ENCODE measurements at regions not wholly inside any gene's neighbourhood (a gene's known extent, or its start where the extent isn't known, plus 50 kb on each side); places are given as distances from the start of the nearest gene placed in this dataset.

DNA sequence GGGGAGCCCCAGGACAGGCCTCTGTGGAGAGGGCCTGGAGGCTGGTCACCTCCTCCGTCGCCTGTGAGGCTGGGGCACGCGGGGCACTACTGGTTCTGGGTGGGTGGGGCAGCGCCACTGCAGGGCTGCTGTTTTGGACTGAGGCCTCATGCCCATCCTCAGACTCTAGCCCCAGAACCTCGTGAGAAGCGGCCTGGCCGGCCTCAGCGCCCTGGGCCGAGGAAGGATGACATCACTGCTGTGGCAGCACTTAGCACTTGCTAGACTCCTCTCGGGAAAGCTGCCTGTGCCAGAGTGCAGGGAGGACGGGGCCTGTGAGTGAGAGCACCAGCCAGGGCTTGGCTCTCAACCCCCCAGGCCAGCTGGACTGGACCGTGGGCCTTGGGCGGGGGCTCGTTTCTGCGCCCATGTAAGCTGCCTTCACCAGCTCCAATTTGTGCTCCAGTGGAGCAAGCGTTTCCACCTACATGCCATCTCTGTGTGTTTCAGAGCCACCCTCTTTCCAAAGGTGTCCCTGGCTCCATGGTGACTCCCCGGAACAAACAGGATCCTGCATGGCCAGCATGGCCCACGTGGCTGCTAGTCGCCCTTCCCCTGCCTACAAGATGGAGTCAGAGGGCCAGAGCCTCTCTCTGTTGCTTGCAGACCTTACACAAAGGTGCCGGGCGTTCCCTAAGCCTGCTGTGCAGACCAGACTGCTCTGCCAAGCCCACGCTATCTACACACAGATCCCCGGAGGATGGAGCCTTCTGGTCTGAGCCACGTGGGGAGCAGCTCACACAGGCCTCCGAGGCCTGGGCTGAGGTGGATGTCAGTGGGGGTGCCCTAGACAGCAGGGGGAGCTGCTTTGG, 102.9 kb downstream of the CTTN start:
- no peak for DNase-seq (ENCODE audit: low spot score)

DNA sequence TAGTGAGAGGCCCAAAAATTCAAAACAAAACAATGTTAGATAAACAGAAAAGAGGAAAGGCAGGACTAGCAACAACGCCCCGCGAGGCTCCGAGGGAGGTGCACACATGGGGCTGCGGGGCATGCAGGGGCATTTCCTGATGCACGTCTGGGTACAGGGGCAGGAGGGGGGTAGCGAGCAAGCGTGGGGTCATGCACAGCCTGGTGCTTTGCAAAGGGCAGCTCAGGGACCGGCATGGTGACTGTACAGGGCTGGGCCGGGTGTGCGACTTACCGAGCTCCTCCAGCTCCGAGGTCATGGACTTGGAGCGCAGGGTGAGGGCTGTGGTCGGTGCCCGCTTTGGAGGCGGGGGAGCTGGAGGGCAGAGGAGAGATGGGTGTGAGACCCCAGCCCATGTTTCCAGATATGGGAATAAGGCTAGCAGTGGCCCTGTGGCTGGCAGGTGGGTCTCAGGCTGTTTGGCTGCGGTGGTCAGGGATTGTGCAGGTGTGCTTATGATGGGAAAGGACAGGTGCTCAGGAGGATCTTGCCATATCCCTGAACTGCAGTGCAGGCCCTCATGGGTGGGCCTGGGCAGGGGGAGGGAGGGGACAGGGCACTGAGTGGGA, 103.7 kb downstream of the CTTN start:
- no peak for DNase-seq (ENCODE audit: low spot score)

DNA sequence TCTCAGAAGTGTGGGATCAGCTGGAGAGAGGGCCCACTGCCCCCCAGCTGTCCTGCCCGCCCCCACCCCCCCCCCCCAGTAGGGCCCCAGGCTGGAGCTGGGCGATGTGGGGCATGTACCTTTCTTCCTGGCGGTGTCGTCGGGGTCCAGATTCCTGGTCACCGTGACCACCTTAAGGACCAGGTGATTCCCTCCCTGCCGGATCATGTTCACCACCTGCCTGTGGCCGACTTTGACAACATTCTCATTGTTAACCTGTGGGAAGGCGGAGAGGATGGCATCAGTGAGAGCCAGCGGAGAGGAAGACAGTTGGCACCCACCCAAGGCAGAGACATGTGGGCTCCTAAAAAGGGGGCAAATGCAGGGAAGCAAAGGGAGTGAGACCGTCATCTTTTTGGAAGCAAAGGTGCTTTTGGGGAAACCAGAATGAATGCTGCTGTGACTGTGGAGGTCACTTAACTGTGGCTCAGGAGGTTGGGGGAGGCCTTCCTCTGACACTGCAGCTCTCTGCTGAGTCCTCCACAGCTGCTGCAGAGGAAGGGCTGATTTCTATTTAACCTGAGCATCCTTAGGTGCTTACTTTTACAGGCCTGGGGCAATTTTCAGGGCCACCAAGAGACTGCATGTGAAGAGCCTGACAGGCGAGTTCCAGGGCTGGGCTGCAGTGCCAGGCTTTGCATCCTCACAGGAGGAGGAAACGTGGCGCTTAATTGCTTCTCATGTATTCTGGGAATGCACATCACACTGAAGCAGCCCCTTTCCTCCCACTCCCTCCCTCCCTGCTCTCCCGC, 104.5 kb downstream of the CTTN start:
- DNase-seq (ENCODE audit: low spot score), result no peak

DNA sequence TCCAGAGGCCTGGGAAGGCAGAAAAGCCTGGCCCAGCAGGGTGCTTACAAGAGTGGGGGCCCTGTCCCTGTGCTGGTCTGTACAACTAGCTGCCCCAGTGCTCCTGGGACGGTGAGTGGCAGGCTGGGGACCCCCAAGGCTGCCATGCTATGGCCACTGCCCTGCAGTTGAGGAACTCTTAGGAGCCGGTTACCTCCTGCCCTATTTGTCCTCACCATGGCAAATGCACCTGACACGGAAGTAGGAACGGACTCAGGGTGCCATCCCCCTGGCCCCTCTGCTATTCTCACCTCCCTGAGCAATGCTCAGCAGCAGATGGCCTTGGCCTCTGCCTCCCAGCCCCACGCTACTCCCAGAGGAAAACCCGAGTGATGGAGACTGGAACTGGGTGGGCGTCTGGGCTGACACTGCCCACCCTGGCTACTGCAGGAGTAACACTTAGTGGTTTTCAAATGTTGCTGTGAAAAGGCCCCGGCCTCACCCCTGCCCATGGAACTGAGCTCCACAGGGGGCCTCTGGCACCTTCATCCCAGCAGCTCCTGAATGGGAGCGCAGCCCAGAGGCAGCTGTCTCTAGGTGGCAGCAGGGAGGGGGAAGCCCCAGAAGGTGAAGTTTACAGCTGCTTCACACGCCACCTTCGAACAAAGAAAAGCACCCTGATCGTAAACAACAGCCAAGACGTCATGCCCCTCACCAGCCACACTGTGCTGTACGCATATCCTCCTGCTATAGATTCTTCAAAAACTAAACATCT, 105.3 kb downstream of the CTTN start:
- DNase-seq (ENCODE audit: low spot score), result no peak

DNA sequence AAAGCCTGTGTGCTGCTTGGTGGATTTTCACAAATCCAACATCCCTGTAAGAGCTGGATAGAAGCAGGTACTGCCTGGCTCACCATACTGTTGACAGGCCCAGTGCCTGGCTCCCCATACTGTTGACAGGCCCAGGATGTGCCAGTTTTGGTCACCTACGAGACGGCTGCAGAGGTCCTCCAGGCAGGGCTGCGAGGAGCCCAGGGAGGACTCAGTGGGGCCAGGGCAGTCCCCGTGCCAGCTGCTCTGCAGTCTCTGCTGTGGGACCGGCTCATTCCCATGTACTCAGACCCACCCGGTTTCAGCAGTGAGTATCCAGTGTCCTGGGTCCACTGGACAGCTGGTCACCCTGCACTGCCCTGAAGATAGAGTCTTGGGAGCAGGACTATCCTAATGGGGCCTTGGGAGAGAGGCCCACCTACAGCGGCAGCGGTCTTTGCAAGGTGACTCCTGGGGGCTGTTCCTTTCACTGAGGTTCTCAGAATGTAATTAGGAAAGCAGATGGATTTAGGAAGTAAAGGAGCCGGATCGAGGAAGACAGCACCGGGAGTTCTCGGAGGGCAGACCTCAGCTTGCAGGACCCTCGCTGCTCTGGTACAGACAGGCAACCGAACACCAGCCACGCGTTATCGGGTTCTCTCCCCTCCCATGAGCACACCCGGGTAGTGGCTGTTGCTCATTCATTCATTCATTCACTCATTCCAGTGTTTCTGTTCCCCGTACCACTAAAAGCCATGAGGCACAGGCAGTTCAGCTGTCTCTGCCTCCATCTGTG, 106.1 kb downstream of the CTTN start:
- no peak for DNase-seq (ENCODE audit: low spot score)

DNA sequence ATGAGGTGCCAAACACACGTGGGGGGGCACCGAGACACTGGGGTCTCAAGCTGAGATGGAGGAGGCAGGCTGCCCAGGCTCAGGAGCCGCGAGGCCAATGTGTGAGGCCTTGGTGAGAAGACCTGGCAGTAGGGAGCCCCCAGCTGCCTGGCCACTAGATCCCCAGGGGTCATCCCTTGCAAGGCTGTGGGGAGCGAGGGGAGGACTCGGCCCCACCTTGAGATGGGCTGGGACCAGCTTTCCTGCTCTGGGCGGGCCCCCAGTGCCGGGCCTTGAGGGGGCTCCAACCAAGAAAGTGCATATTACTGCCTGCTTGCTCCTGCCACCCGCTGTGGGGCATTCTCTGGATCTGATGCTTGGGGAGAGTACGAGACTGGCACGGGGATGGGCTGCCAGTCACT, 107.0 kb downstream of the CTTN start:
- DNase-seq (ENCODE audit: low spot score), result no peak

DNA sequence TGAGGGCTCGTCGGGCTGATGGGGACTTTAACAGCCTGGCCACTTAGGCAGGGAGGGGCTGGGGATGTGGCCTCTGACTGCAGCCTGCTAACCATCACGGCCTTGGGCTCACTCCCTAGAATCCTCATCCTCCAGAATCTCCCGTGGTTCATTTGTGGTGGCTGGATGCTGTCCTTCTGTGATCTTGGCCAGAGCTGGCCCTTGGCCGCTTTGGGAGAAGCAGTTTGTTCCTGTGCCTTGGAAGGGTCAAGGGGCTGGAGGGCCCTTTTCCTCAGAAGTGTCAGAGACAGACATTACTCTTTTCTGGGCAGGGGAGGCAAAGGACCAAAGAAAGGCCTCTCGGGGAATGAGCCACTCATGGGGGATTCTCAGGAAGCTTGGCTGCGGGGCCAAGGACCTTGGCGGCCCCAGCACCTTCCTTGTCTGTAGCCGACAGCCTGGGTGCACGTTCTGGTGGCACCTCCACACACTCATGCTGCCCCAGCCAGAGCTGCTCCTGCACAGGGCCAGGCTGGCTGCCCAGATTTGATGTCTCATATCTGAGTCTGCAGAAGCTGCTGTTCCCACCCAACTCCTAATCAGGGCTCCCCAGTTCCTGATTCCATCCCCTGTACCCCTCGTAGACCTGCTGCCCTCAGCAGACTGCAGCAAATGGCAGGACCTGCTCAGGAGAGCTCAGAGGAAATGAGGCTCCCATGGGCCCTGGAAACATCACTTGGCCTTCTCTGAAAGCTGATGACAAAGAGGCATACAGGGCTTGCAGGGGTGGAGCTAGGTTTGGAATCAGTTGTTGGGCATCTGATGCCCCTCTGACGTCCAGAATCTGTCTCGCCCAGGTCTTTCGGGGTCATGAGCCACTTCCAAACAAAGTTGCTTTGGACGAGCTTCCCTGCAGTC, 107.7 kb downstream of the CTTN start:
- no peak for DNase-seq (ENCODE audit: low spot score)

DNA sequence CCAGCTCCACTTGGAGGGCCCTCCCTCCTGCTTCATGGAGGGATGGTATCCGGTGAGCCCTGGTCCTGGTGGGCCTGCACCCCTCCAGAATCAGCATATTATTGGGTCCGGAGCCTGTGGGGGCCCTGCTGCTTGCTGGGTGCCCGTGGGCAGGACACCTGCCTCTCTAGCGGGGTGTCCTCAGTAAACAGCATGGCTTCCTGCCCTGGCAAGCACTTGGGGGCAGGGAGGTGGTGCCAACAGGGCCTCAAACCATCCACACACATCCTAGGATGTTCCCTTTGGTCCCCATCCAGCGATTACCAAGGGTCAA, 108.3 kb downstream of the CTTN start:
- DNase-seq (ENCODE audit: low spot score), result no peak

- no peak for DNase-seq (ENCODE audit: low spot score)
Measured at GRCh38 chr11:70506986-70507385, 108.7 kb downstream of the CTTN start.

DNA sequence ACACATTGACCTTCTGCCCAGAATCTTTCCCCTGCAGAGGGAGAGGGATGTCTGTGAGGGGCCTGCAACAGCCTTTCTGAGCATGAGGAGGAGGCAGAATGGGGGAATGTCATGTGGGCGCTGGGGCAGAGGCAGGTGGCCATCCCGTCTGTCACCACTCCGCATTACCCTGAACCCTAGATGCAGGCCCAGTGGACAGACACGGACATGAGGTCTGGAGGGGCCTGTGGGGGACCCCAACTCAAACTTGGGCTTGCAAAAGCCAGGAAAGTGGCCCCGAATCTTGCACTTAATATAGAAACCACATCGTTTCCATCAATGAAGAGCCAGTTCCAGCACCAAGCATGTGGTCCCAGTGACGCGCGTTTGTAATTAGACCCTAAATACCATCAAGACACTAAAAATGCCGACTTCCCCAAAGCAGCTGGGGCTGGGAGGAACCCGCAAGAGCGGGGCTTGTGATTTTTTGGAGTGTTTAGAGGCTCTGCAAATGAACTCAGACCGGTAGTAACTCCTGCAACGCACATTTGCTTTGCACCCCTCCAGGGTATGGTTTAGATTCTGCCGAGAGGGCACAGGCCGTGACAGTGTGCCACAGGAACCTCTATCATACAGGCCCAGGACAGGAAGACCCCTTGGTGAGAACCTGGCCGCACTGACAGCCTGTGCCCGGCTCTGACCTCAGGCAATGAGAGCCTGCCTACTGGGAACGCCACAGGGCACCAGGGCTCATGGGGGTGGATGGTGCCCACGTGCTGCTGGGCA, 109.3 kb downstream of the CTTN start:
- no peak for DNase-seq (ENCODE audit: low spot score)

DNA sequence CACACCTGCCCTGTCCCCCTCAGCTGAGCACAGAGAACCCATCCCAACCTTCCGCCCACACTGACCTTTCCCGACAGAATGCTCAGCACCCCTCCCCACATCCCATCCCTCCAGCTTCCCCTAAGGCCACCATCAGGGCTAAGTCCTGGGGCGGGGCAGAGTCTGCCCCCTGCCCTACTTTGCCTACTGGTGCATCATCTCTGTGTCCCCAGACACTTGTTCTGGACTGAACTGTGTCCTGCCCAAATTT, 109.8 kb downstream of the CTTN start:
- DNase-seq (ENCODE audit: low spot score), result no peak

- DNase-seq (ENCODE audit: low spot score), result no peak
Measured at GRCh38 chr11:70509476-70509875, 111.1 kb downstream of the CTTN start.

DNA sequence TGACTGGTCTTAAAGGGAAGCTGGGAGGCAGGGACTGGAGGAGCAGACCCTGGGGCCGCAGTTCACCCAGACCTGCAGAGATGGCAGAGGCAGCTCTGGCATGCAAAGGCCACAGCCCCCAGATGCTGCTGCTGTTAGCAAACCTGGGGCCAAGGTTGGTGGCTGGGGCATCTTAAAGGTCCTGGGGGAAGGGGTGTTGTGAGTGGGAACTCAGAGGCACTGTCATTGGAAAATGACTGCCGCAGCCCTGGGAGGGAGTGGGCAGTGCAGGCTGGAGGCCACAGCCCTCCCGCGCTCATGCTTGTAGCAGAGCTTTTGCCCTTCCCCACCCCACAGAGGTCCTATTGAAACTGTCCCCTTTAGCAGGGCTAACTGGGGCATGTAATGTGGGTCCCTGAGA, 111.8 kb downstream of the CTTN start:
- no peak for DNase-seq (ENCODE audit: low spot score)

DNA sequence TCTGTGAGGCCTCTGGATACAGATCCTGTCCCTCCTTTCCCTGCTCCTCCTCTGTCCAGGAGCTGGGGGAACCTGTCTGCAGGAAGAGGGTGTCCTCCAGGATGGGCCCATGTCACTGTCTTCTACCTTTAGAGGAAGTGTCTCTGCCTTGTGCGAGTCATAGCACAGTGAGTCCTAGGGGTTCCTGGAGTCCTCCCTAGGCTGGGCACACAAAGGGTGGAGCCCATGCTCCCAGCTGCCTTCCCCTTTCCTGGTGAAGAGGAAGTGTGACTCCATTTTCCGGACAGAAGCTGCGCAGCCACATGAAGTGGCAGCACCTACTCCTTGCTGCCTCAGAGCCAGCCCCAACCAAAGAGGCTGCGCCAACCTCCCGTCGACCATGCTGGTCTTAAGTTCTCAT, 112.2 kb downstream of the CTTN start:
- no peak for DNase-seq (ENCODE audit: low spot score)

- no peak for DNase-seq (ENCODE audit: low spot score)
Measured at GRCh38 chr11:70511345-70511744, 113.0 kb downstream of the CTTN start.

GRCh38 chr11:70512716-70513115, 114.4 kb downstream of the CTTN start:
- DNase-seq (ENCODE audit: low spot score), result no peak

GRCh38 chr11:70517203-70517602, 118.9 kb downstream of the CTTN start:
- DNase-seq (ENCODE audit: low spot score), result no peak

GRCh38 chr11:70517988-70518907, 119.9 kb downstream of the CTTN start:
- DNase-seq (ENCODE audit: low spot score), result no peak

- no peak for DNase-seq (ENCODE audit: low spot score)
Measured at GRCh38 chr11:70519117-70519516, 120.8 kb downstream of the CTTN start.

Data from NAMALWA (cell line).